Ovary (tissue), 7 donors: ENCODE measurements at regions not wholly inside any gene's neighbourhood (a gene's known extent, or its start where the extent isn't known, plus 50 kb on each side); places are given as distances from the start of the nearest gene placed in this dataset.
"Not testable (repeated sequence)": the region's sequence is repeated elsewhere in the genome, so short reads cannot be mapped to it uniquely, and the experiment has no call there.

Experiments
- DNase-seq, 5 donors: peaks; one replicate each; pipeline ENCODE4 v3.0.0-alpha.2; 2019 to 2020
- H3K27ac ChIP-seq, 2 donors: fragments of 200-600 bp; one replicate each; pipeline versions ENCODE4 v1.5.1 to v1.8.0; 2019 to 2022
- H3K27me3 ChIP-seq: fragments of 200-600 bp; one replicate; pipeline ENCODE4 v1.8.0; 2022
- H3K36me3 ChIP-seq: fragments of 200-600 bp; sonication (generic); one replicate; pipeline ENCODE4 v1.5.1; 2019
- H3K4me1 ChIP-seq: one replicate; pipeline ENCODE4 v1.8.1; 2013; ENCODE audit warnings: mild to moderate bottlenecking, moderate library complexity; ENCODE audit not compliant: insufficient read depth
- H3K4me3 ChIP-seq: fragments of 200-600 bp; sonication (generic); one replicate; pipeline ENCODE4 v1.5.1; 2017
- H3K9me3 ChIP-seq, 2 donors: fragments of 200-600 bp in 1 of 2; sonication (generic) in 1 of 2; one replicate each; pipeline versions ENCODE4 v1.5.1 to v1.8.1; 2013 to 2019; ENCODE audit warnings: mild to moderate bottlenecking in 1 of 2, moderate library complexity in 1 of 2
- EP300 ChIP-seq: sonication (generic); formaldehyde crosslinking; IDR thresholded peaks from one replicate; pipeline ENCODE4 v1.6.1; 2017; ENCODE audit warnings: antibody characterized with exemption
- POLR2A ChIP-seq: fragments of 450-650 bp; IDR thresholded peaks from one replicate; pipeline ENCODE4 v1.6.1; 2017; ENCODE audit warnings: antibody characterized with exemption, mild to moderate bottlenecking, moderate library complexity
- WGBS, 3 donors: extraction: QIAGEN DNeasy Blood & Tissue Kit in 1 of 3; methylation state at CpG; one replicate each; pipeline versions ENCODE4 v1.1.5 to v1.1.7; 2013 to 2017; 5-methylcytosine and 5-hydroxymethylcytosine counted together
- intact Hi-C, 4 donors: fragments of 100-400 bp; cut with DNase I; formaldehyde crosslinking; loops; one replicate each; pipeline versions ENCODE4 v1.11.0 to v1.15.1; 2022 to 2023
- TF ChIP-seq, protein P1 (sequence below), 3 donors: fragments of 450-650 bp in 2 of 3; fragments of 200-600 bp in 1 of 3; IDR thresholded peaks; one replicate each; pipeline versions ENCODE4 v1.5.1 to v1.8.0; 2016 to 2022; ENCODE audit warnings: antibody characterized with exemption in 3 of 3, mild to moderate bottlenecking in 1 of 3
- donor health status: DM: no; HTN: no; CAD: no; lungs with moderate emphysema.
- donor health status: DM: no; HTN: no; CAD: no.
- donor health status: Bipolar disorder and iron deficiency.
- donor health status: DM: no; HTN: no; CAD: no.
- donor health status: DM: yes; HTN: yes; CAD: no.

DNA sequence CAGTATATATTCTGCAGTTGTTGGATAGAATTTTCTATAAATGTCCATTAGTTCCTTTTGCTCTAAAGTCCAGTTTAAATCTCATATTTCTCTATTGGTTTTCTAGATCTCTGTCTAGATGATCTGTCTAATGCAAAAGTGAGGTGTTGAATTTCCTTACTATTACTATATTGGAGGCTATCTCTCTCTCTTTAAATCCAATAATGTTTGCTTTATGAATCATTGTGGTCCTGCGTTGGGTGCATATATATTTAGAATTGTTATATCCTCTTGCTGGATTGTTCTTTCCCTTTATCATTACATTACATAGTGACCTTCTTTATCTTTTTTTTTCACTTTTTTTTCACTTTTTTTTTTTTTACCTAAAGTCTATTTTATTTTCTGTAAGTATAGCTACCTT lies 208.5 kb upstream of the ASCC3 start:
- 87 to 95% (median 92%) methylated on average over 1 of the region's 1 CpG for WGBS, 3 donors
- Histone ChIP-seq H3K27me3 (no peaks in the 10 kb centered on the region), H3K9me3 (no peaks in the 10 kb centered on the region), H3K27ac (no peak overlapping the region), H3K4me1 (no peaks in the 10 kb centered on the region), H3K4me3 (no peak overlapping the region), H3K36me3 (no peaks in the 10 kb centered on the region)
- no peak for DNase-seq
- intact Hi-C loops, result no loop called here
- TF ChIP-seq EP300, result no peak
- TF ChIP-seq, protein P1, sequence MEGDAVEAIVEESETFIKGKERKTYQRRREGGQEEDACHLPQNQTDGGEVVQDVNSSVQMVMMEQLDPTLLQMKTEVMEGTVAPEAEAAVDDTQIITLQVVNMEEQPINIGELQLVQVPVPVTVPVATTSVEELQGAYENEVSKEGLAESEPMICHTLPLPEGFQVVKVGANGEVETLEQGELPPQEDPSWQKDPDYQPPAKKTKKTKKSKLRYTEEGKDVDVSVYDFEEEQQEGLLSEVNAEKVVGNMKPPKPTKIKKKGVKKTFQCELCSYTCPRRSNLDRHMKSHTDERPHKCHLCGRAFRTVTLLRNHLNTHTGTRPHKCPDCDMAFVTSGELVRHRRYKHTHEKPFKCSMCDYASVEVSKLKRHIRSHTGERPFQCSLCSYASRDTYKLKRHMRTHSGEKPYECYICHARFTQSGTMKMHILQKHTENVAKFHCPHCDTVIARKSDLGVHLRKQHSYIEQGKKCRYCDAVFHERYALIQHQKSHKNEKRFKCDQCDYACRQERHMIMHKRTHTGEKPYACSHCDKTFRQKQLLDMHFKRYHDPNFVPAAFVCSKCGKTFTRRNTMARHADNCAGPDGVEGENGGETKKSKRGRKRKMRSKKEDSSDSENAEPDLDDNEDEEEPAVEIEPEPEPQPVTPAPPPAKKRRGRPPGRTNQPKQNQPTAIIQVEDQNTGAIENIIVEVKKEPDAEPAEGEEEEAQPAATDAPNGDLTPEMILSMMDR (IDR thresholded peaks at IDR 0.05), result no peak
- TF ChIP-seq POLR2A, result no peak

DNA sequence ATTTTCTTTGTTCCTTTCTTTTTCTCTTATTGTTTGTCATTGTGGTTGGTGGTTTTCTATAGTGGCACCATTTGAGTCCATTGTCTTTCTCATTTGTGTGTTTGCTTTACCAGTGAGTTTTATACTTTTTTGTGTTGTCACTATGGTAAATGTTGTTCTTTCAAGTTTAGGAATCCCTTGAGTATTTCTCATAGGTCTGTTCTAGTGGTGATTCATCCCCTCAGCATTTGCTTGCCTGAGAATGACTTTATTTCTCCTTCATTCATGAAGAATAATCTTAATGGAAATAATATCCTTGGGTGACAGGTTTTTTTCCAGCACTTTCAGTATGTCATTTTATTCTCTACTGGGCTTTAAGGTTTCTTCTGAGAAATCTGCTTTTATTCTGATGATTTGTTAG lies 209.2 kb upstream of the ASCC3 start:
- no peaks in the 10 kb centered on the region for H3K27me3 ChIP-seq
- intact Hi-C loops, result no loop called here

DNA sequence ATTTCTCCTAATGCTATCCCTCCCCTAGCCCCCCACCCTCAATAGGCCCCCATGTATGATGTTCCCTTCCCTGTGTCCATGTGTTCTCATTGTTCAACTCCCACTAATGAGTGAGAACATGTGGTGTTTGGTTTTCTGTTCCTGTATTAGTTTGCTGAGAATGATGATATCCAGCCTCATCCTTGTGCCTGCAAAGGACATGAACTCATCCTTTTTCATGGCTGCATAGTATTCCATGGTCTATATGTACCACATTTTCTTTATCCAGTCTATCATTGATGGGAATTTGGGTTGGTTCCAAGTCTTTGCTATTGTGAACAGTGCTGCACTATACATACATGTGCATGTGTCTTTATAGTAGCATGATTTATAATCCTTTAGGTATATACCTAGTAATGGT lies 217.5 kb upstream of the ASCC3 start:
- H3K36me3 ChIP-seq, H3K4me3 ChIP-seq, H3K27ac ChIP-seq, DNase-seq, intact Hi-C loops, H3K4me1 ChIP-seq, H3K9me3 ChIP-seq, H3K27me3 ChIP-seq: not testable (repeated sequence)

More for the DNA sequence above, 209.2 kb upstream of the ASCC3 start:
- Histone ChIP-seq H3K27ac (no peak overlapping the region), H3K4me1 (no peaks in the 10 kb centered on the region), H3K36me3 (no peaks in the 10 kb centered on the region), H3K9me3 (no peaks in the 10 kb centered on the region), H3K4me3 (no peak overlapping the region)
- TF ChIP-seq EP300 (no peak), POLR2A (no peak)
- TF ChIP-seq, protein P1 (IDR thresholded peaks at IDR 0.05), result no peak
- DNase-seq, result no peak

DNA sequence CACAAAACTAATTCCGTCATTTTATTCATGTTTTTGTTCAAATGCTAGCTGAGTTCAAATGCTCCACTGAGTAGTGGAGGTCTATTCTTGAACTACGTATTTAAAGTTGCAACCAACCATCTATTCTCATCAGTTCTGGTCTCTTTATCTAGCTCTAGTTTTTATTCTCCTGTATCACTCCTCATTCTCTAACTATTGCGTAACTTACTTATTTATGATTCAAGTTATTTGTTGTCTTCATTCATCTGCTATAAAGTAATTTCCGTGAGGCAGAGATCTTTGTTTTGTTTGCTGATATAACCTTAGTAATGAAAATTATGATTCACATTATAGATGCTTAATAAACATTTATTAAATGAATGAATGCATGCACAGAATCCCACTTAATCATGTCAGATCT lies 221.6 kb upstream of the ASCC3 start:
- Histone ChIP-seq H3K27ac (no peak overlapping the region), H3K4me1 (no peaks in the 10 kb centered on the region), H3K4me3 (no peak overlapping the region), H3K36me3 (no peaks in the 10 kb centered on the region), H3K27me3 (no peaks in the 10 kb centered on the region), H3K9me3 (no peaks in the 10 kb centered on the region)
- no peak for DNase-seq
- 61 to 71% (median 65%) methylated on average over 4 of the region's 4 CpGs for WGBS, 3 donors
- TF ChIP-seq, protein P1 (IDR thresholded peaks at IDR 0.05), result no peak
- no peak for TF ChIP-seq POLR2A
- TF ChIP-seq EP300, result no peak
- intact Hi-C loops, result no loop called here

DNA sequence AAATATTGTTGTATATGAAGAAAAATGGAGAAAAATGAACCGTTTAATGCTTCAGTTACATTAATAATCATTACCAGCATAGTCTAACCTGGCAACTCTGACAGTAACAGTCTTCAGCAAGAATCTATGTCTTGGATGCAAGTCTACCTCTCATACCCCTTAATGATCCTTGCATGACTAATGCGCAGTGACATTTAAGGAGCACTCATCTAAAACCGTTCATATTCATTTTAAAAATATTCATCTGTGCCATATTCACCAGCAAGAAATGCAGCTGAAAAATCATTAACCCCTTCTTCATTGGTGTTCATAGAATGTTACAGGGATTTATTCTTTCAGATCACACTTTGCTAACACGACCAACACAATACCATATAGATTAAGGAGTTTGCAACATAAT lies 227.2 kb upstream of the ASCC3 start:
- intact Hi-C loops, result no loop called here
- TF ChIP-seq EP300, result no peak
- Histone ChIP-seq H3K9me3 (no peaks in the 10 kb centered on the region), H3K27ac (no peak overlapping the region), H3K27me3 (no peaks in the 10 kb centered on the region), H3K36me3 (no peaks in the 10 kb centered on the region), H3K4me1 (no peaks in the 10 kb centered on the region), H3K4me3 (no peak overlapping the region)
- WGBS, 3 donors, result 71 to 77% (median 74%) methylated on average over 4 of the region's 4 CpGs
- DNase-seq, result no peak

DNA sequence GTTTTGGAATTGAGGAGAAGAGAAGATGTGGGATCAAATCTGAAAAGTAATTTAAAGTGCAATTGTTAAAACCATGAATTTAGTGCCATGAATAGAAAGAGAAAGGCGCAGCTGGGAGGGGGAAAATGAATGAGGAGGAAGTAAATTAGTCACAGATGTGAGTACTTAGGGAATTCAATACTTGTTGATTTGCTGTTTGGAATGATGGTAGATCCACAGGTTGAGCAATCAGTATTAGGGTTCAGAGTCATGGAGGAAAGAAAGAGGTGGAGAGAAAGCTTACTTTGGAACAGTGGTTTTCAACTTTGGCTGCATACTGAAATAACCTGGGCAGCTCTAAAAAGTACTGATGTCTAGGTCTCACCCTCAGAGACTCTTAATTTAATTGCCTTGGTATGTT lies 229.7 kb upstream of the ASCC3 start:
- H3K9me3 ChIP-seq, result no peaks in the 10 kb centered on the region
- no peaks in the 10 kb centered on the region for H3K27me3 ChIP-seq
- H3K4me3 ChIP-seq, result no peak overlapping the region
- 91 to 96% (median 94%) methylated on average over 1 of the region's 1 CpG for WGBS, 3 donors
- intact Hi-C loops, result no loop called here
- no peaks in the 10 kb centered on the region for H3K4me1 ChIP-seq
- no peak for TF ChIP-seq EP300
- TF ChIP-seq, protein P1 (IDR thresholded peaks at IDR 0.05), result no peak
- no peak overlapping the region for H3K27ac ChIP-seq
- H3K36me3 ChIP-seq, result no peaks in the 10 kb centered on the region
- no peak for DNase-seq
